Caco-2 (cell line): ENCODE measurements at regions not wholly inside any gene's neighbourhood (a gene's known extent, or its start where the extent isn't known, plus 50 kb on each side); places are given as distances from the start of the nearest gene placed in this dataset.

Experiments
- BruUV-seq: library from RNA; stranded (reverse); fragments of 400-500 nt; replicated peaks from 2 replicates; lab custom pipeline; 2021; lab: Mats Ljungman, UMichigan
- CTCF ChIA-PET: fragments of 300-600 bp; sonication (Branson Sonifier 250); formaldehyde crosslinking; loops from one replicate; lab custom pipeline; 2022; ENCODE audit warnings: antibody characterized with exemption; lab: Charles Lee
- POLR2A ChIA-PET: fragments of 300-600 bp; sonication (Branson Sonifier 250); formaldehyde crosslinking; loops from one replicate; lab custom pipeline; 2022; ENCODE audit warnings: antibody characterized with exemption; lab: Charles Lee
- DNase-seq, 2 experiments: peaks; one replicate each; pipeline versions ENCODE4 v3.0.0 to v3.0.0-alpha.2; 2020 to 2022
- H3K27me3 ChIP-seq: replicated peaks from 2 replicates; pipeline ENCODE4 v1.6.0; 2011; ENCODE audit warnings: low read length; ENCODE audit not compliant: control insufficient read depth, insufficient read depth
- H3K36me3 ChIP-seq: 2 replicates; pipeline ENCODE4 v1.5.1; 2011; ENCODE audit warnings: low read length; ENCODE audit not compliant: control insufficient read depth, insufficient read depth
- H3K4me1 ChIP-seq: fragments of 250-450 bp; sonication (Bioruptor Pico); 2 replicates; pipeline ENCODE4 v1.5.1; 2020; ENCODE audit warnings: mild to moderate bottlenecking
- H3K4me3 ChIP-seq: 2 replicates; pipeline ENCODE4 v1.5.1; 2011; ENCODE audit warnings: low read depth, mild to moderate bottlenecking, control low read depth, low read length
- H3K9me3 ChIP-seq: fragments of 250-450 bp; sonication (Bioruptor Pico); 2 replicates; pipeline ENCODE4 v1.5.1; 2020; ENCODE audit warnings: mild to moderate bottlenecking, moderate library complexity
- H3K27ac Mint-ChIP-seq: one replicate; pipeline ENCODE4 v1.8.0; 2022; ENCODE audit warnings: mixed read lengths; ENCODE audit not compliant: unreplicated experiment
- H3K27me3 Mint-ChIP-seq: one replicate; pipeline ENCODE4 v1.8.0; 2022; ENCODE audit warnings: mixed read lengths; ENCODE audit not compliant: insufficient read depth, unreplicated experiment
- H3K36me3 Mint-ChIP-seq: one replicate; pipeline ENCODE4 v1.8.0; 2022; ENCODE audit warnings: mild to moderate bottlenecking, mixed read lengths; ENCODE audit not compliant: insufficient read depth, unreplicated experiment
- H3K4me1 Mint-ChIP-seq: one replicate; pipeline ENCODE4 v1.8.0; 2022; ENCODE audit warnings: low read depth, mixed read lengths; ENCODE audit not compliant: unreplicated experiment
- H3K4me3 Mint-ChIP-seq: one replicate; pipeline ENCODE4 v1.8.0; 2022; ENCODE audit warnings: mild to moderate bottlenecking, moderate library complexity, mixed read lengths; ENCODE audit not compliant: unreplicated experiment
- H3K9me3 Mint-ChIP-seq: one replicate; pipeline ENCODE4 v1.8.0; 2022; ENCODE audit warnings: mixed read lengths; ENCODE audit not compliant: unreplicated experiment
- CTCF ChIP-seq, 2 experiments: fragments of 200-600 bp in 1 of 2; IDR thresholded peaks; 1 replicate in 1 of 2; 2 replicates in 1 of 2; pipeline versions ENCODE4 v1.5.1 to v1.8.0; 2011 to 2022; ENCODE audit warnings: antibody characterized with exemption in 1 of 2, control low read depth in 1 of 2, inconsistent platforms in 1 of 2, low read depth in 1 of 2, low read length in 1 of 2, mild to moderate bottlenecking in 1 of 2, moderate library complexity in 1 of 2; ENCODE audit not compliant: insufficient read depth in 1 of 2, severe bottlenecking in 1 of 2, unreplicated experiment in 1 of 2
- intact Hi-C: fragments of 100-400 bp; cut with micrococcal nuclease; formaldehyde crosslinking; loops from one replicate; pipeline ENCODE4 v1.10.0; 2022; ENCODE audit not compliant: unreplicated experiment

DNA sequence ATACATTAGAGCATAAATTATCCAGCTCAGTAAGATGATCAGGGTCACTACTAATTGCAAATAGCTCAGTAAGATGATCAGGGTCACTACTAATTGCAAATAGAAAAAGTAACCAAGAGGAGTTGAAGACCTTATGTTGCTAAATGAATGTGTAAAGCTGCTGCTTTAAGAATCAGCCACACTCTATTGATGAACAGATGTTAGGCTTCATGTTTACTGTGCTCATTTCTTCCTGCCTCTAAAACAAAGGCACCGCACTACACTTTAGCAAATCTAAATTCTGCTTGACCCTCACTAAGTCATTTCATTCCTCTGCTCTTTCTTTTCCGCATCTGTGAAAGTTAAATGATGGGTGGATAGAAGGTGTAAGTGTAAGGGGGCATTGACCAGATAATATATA lies 92.6 kb upstream of the PLSCR4 start:
- Histone ChIP-seq H3K36me3 (no peaks in the 10 kb centered on the region), H3K9me3 (no peaks in the 10 kb centered on the region), H3K27me3 (no peaks in the 10 kb centered on the region), H3K4me3 (no peak overlapping the region), H3K4me1 (no peaks in the 10 kb centered on the region)
- no TSS peak for BruUV-seq
- no peaks in the 10 kb centered on the region for H3K9me3 Mint-ChIP-seq
- no peaks in the 10 kb centered on the region for H3K4me1 Mint-ChIP-seq
- H3K36me3 Mint-ChIP-seq = no peaks in the 10 kb centered on the region
- DNase-seq = no peak
- CTCF ChIA-PET = no interaction called here
- TF ChIP-seq CTCF (IDR thresholded peaks at IDR 0.05; ENCODE audit: insufficient read depth in 1 of 2, low read depth in 1 of 2, low read length in 1 of 2, severe bottlenecking in 1 of 2, unreplicated experiment in 1 of 2) = no peak
- POLR2A ChIA-PET = no interaction called here
- no peaks in the 10 kb centered on the region for H3K27me3 Mint-ChIP-seq
- intact Hi-C loops = no loop called here
- no peak overlapping the region for H3K4me3 Mint-ChIP-seq
- no peak overlapping the region for H3K27ac Mint-ChIP-seq

DNA sequence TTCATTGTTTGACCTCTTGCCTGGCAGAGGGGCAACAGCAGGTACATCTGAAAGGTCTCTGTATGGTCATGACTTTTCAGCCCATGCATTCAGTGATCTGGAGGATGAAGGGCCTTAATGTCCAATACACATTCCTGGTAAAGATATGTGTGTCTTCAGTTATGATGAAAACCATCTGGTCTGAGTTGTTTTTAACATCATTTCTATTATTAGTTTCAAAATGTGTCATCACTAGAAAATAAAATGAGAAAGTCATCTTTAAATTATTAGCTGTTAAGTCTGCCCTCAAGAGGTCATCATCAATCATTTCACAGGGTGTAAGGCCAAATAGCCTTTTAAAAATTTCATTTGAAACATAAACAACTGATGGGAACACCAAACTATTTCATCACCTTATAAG lies 92.1 kb upstream of the PLSCR4 start:
- ChIA-PET POLR2A (no interaction called here), CTCF (no interaction called here)
- no peak overlapping the region for H3K4me3 Mint-ChIP-seq
- no peaks in the 10 kb centered on the region for H3K9me3 Mint-ChIP-seq
- H3K4me1 Mint-ChIP-seq = no peaks in the 10 kb centered on the region
- no peaks in the 10 kb centered on the region for H3K27me3 Mint-ChIP-seq
- no peak overlapping the region for H3K4me3 ChIP-seq
- no peak for DNase-seq
- intact Hi-C loops = no loop called here
- H3K4me1 ChIP-seq = no peaks in the 10 kb centered on the region
- no TSS peak for BruUV-seq
- H3K36me3 ChIP-seq = no peaks in the 10 kb centered on the region
- no peaks in the 10 kb centered on the region for H3K9me3 ChIP-seq
- TF ChIP-seq CTCF (IDR thresholded peaks at IDR 0.05; ENCODE audit: insufficient read depth in 1 of 2, low read depth in 1 of 2, low read length in 1 of 2, severe bottlenecking in 1 of 2, unreplicated experiment in 1 of 2) = no peak
- H3K27ac Mint-ChIP-seq = no peak overlapping the region
- no peaks in the 10 kb centered on the region for H3K27me3 ChIP-seq
- no peaks in the 10 kb centered on the region for H3K36me3 Mint-ChIP-seq

- no peak overlapping the region for H3K4me3 Mint-ChIP-seq
- ChIA-PET CTCF (no interaction called here), POLR2A (no interaction called here)
- BruUV-seq = no TSS peak
- H3K4me1 Mint-ChIP-seq = no peaks in the 10 kb centered on the region
- intact Hi-C loops = no loop called here
- no peak for TF ChIP-seq CTCF (IDR thresholded peaks at IDR 0.05; ENCODE audit: insufficient read depth in 1 of 2, low read depth in 1 of 2, low read length in 1 of 2, severe bottlenecking in 1 of 2, unreplicated experiment in 1 of 2)
- Histone ChIP-seq H3K9me3 (no peaks in the 10 kb centered on the region), H3K4me1 (no peaks in the 10 kb centered on the region), H3K4me3 (no peak overlapping the region), H3K27me3 (no peaks in the 10 kb centered on the region), H3K36me3 (no peaks in the 10 kb centered on the region)
- DNase-seq = no peak
- no peaks in the 10 kb centered on the region for H3K36me3 Mint-ChIP-seq
- no peak overlapping the region for H3K27ac Mint-ChIP-seq
- H3K27me3 Mint-ChIP-seq = no peaks in the 10 kb centered on the region
- H3K9me3 Mint-ChIP-seq = no peaks in the 10 kb centered on the region
These were observed 88.4 kb upstream of the PLSCR4 start for GRCh38 chr3:146339349-146339748.
